Astrocyte (in vitro differentiated cells and primary cell): ENCODE measurements at regions not wholly inside any gene's neighbourhood (a gene's known extent, or its start where the extent isn't known, plus 50 kb on each side); places are given as distances from the start of the nearest gene placed in this dataset.

Experiments
- EZH2 ChIP-seq: IDR thresholded peaks from 2 replicates; pipeline ENCODE4 v1.6.1; 2012; ENCODE audit warnings: mild to moderate bottlenecking, low read length, inconsistent platforms; ENCODE audit not compliant: insufficient read depth
- TF ChIP-seq, protein P1 (sequence below): IDR thresholded peaks from 2 replicates; pipeline ENCODE4 v1.5.1; 2011; ENCODE audit warnings: low read depth, mild to moderate bottlenecking, inconsistent platforms, low read length, moderate library complexity; ENCODE audit not compliant: insufficient read depth

- TF ChIP-seq, protein P1, sequence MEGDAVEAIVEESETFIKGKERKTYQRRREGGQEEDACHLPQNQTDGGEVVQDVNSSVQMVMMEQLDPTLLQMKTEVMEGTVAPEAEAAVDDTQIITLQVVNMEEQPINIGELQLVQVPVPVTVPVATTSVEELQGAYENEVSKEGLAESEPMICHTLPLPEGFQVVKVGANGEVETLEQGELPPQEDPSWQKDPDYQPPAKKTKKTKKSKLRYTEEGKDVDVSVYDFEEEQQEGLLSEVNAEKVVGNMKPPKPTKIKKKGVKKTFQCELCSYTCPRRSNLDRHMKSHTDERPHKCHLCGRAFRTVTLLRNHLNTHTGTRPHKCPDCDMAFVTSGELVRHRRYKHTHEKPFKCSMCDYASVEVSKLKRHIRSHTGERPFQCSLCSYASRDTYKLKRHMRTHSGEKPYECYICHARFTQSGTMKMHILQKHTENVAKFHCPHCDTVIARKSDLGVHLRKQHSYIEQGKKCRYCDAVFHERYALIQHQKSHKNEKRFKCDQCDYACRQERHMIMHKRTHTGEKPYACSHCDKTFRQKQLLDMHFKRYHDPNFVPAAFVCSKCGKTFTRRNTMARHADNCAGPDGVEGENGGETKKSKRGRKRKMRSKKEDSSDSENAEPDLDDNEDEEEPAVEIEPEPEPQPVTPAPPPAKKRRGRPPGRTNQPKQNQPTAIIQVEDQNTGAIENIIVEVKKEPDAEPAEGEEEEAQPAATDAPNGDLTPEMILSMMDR, result no peak
- TF ChIP-seq EZH2, result no peak
Measured at GRCh38 chr11:25613865-25614264, 718.1 kb upstream of the ANO3 start.
